ENCODE measurements at regions not wholly inside any gene's neighbourhood (a gene's known extent, or its start where the extent isn't known, plus 50 kb on each side); places are given as distances from the start of the nearest gene placed in this dataset.

DNA sequence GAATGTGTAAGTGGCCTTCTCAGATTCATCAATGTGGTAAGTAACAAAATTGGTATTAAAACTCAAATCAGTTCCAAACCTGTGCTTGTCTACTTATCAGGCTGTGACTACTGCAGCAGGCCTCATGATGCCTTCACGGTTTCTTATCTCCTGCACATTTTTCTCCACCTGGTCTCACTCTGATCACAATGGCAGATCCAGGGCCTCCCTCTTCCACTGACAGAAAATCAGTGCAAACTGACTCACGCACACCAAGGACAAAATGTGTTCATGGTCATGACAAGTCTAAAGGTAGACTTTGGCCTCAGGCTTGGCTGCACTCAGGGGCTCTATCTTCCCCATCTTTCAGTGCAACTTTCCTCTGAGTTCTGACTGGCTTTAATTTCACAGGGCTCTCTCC lies 56.7 kb upstream of the ATP1A1 start (continued):
- TF ChIP-seq ZNF101 (CRISPR knock-in tag; IDR thresholded peaks at IDR 0.05; ENCODE audit: borderline replicate concordance, low read depth), result no peak
- TF ChIP-seq ZIK1 (CRISPR knock-in tag; IDR thresholded peaks at IDR 0.05; ENCODE audit: borderline replicate concordance, low read depth), result no peak
- TF ChIP-seq ZBTB10 (CRISPR knock-in tag; IDR thresholded peaks at IDR 0.05; ENCODE audit: borderline replicate concordance), result no peak
- TF ChIP-seq ADNP (CRISPR knock-in tag; IDR thresholded peaks at IDR 0.05), result no peak
- TF ChIP-seq ZNF564 (CRISPR knock-in tag; IDR thresholded peaks at IDR 0.05), result no peak
- TF ChIP-seq SIX4 (CRISPR knock-in tag; IDR thresholded peaks at IDR 0.05), result no peak
- TF ChIP-seq ZNF737 (CRISPR knock-in tag; IDR thresholded peaks at IDR 0.05; ENCODE audit: borderline replicate concordance), result no peak
- TF ChIP-seq ZNF501 (CRISPR knock-in tag; IDR thresholded peaks at IDR 0.05), result no peak
- TF ChIP-seq ZNF430 (CRISPR knock-in tag; IDR thresholded peaks at IDR 0.05), result no peak
- TF ChIP-seq, protein P1, sequence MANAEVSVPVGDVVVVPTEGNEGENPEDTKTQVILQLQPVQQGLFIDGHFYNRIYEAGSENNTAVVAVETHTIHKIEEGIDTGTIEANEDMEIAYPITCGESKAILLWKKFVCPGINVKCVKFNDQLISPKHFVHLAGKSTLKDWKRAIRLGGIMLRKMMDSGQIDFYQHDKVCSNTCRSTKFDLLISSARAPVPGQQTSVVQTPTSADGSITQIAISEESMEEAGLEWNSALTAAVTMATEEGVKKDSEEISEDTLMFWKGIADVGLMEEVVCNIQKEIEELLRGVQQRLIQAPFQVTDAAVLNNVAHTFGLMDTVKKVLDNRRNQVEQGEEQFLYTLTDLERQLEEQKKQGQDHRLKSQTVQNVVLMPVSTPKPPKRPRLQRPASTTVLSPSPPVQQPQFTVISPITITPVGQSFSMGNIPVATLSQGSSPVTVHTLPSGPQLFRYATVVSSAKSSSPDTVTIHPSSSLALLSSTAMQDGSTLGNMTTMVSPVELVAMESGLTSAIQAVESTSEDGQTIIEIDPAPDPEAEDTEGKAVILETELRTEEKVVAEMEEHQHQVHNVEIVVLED (CRISPR knock-in tag; IDR thresholded peaks at IDR 0.05; ENCODE audit: borderline replicate concordance), result no peak
- no peak for TF ChIP-seq PTBP1 (IDR thresholded peaks at IDR 0.05; ENCODE audit: low read depth, low read length, poor library complexity, severe bottlenecking)
- TF ChIP-seq SRSF1 (optimal IDR thresholded peaks at IDR 0.05; ENCODE audit: low read depth, low read length), result no peak
- no peak for TF ChIP-seq ZNF709 (CRISPR knock-in tag; IDR thresholded peaks at IDR 0.05)
- TF ChIP-seq ZNF746 (CRISPR knock-in tag; IDR thresholded peaks at IDR 0.05), result no peak
- no peak for TF ChIP-seq FIP1L1 (IDR thresholded peaks at IDR 0.05; ENCODE audit: borderline replicate concordance, insufficient read depth, low read depth, low read length)
- TF ChIP-seq ZBTB40 (IDR thresholded peaks at IDR 0.05), result no peak
- no peak for TF ChIP-seq ZBTB40 (CRISPR knock-in tag; IDR thresholded peaks at IDR 0.05)
- TF ChIP-seq ZNF781 (CRISPR knock-in tag; IDR thresholded peaks at IDR 0.05; ENCODE audit: borderline replicate concordance, not compliant biosample characterization), result no peak
